Panc1 (cell line): ENCODE measurements at regions not wholly inside any gene's neighbourhood (a gene's known extent, or its start where the extent isn't known, plus 50 kb on each side); places are given as distances from the start of the nearest gene placed in this dataset.

Source experiments
- ATAC-seq: fragments of 200-7000 bp; cut with Tn5 transposase; 2 replicates; pipeline ENCODE4 v1.9.1; 2020; ENCODE audit warnings: mild to moderate bottlenecking, moderate library complexity
- BruUV-seq: library from RNA; stranded (reverse); fragments of 400-500 nt; replicated peaks from 2 replicates; lab custom pipeline; 2021; lab: Mats Ljungman, UMichigan
- CTCF ChIA-PET: fragments of 300-600 bp; sonication (Branson Sonifier 250); formaldehyde crosslinking; loops from one replicate; lab custom pipeline; 2022; ENCODE audit warnings: antibody characterized with exemption; lab: Charles Lee
- POLR2A ChIA-PET: fragments of 300-600 bp; sonication (Branson Sonifier 250); formaldehyde crosslinking; loops from one replicate; lab custom pipeline; 2022; ENCODE audit warnings: antibody characterized with exemption; lab: Charles Lee
- DNase-seq: peaks from one replicate; pipeline ENCODE4 v3.0.0-alpha.2; 2010; ENCODE audit warnings: low read depth, low spot score
- H3K27ac ChIP-seq: 2 replicates; pipeline ENCODE4 v1.5.1; 2011; ENCODE audit warnings: mild to moderate bottlenecking, low read length, inconsistent platforms
- H3K27me3 ChIP-seq: fragments of 200-500 bp; sonication (Bioruptor generic); 2 replicates; pipeline ENCODE4 v1.6.0; 2014; ENCODE audit warnings: low read length, inconsistent platforms; ENCODE audit not compliant: control insufficient read depth, insufficient read depth
- H3K36me3 ChIP-seq: fragments of 200-500 bp; sonication (Bioruptor generic); 2 replicates; pipeline ENCODE4 v1.5.1; 2014; ENCODE audit warnings: inconsistent platforms, mild to moderate bottlenecking, low read length, moderate library complexity; ENCODE audit not compliant: control insufficient read depth, insufficient read depth
- H3K4me1 ChIP-seq: 2 replicates; pipeline ENCODE4 v1.5.1; 2011; ENCODE audit warnings: inconsistent platforms, mild to moderate bottlenecking, low read length, moderate library complexity; ENCODE audit not compliant: control insufficient read depth, insufficient read depth
- H3K4me3 ChIP-seq, 2 experiments: 2 replicates each; pipeline ENCODE4 v1.5.1; 2011 to 2012; ENCODE audit warnings: low read depth in 2 of 2, low read length in 2 of 2, mild to moderate bottlenecking in 2 of 2, inconsistent platforms in 1 of 2, moderate library complexity in 1 of 2
- H3K9me3 ChIP-seq: fragments of 200-500 bp; sonication (Bioruptor generic); 2 replicates; pipeline ENCODE4 v1.5.1; 2014; ENCODE audit warnings: low read depth, mild to moderate bottlenecking, inconsistent platforms, low read length, moderate library complexity; ENCODE audit not compliant: control insufficient read depth, insufficient read depth
- POLR2AphosphoS5 ChIP-seq: IDR thresholded peaks from 2 replicates; pipeline ENCODE4 v1.6.1; 2012; ENCODE audit warnings: mild to moderate bottlenecking, low read depth, low read length, moderate library complexity
- SIN3A ChIP-seq: IDR thresholded peaks from 2 replicates; pipeline ENCODE4 v1.6.1; 2012; ENCODE audit warnings: low read depth, mild to moderate bottlenecking, low read length, moderate library complexity, borderline replicate concordance; ENCODE audit not compliant: insufficient read depth
- TCF7L2 ChIP-seq: IDR thresholded peaks from 2 replicates; pipeline ENCODE4 v1.6.1; 2011; ENCODE audit warnings: mild to moderate bottlenecking, low read depth, low read length, inconsistent platforms
- in situ Hi-C: cut with HindIII; loops from 2 replicates; pipeline ENCODE4 v1.10.0; 2016; ENCODE audit warnings: low sequenced_read_pairs, low pct_unique_long_range_greater_than_20kb
- intact Hi-C: fragments of 100-400 bp; cut with micrococcal nuclease; formaldehyde crosslinking; loops from one replicate; pipeline ENCODE4 v1.10.0; 2022; ENCODE audit not compliant: unreplicated experiment
- TF ChIP-seq, protein P1 (sequence below): fragments of 450-650 bp; IDR thresholded peaks from 2 replicates; pipeline ENCODE4 v1.5.1; 2017; ENCODE audit warnings: mild to moderate bottlenecking
- TF ChIP-seq, protein P2 (sequence below), 2 experiments: IDR thresholded peaks; 2 replicates each; pipeline ENCODE4 v1.6.1; 2011 to 2012; ENCODE audit warnings: low read depth in 2 of 2, control low read depth in 1 of 2, low read length in 1 of 2, mild to moderate bottlenecking in 1 of 2, moderate library complexity in 1 of 2; ENCODE audit not compliant: insufficient read depth in 1 of 2

DNA sequence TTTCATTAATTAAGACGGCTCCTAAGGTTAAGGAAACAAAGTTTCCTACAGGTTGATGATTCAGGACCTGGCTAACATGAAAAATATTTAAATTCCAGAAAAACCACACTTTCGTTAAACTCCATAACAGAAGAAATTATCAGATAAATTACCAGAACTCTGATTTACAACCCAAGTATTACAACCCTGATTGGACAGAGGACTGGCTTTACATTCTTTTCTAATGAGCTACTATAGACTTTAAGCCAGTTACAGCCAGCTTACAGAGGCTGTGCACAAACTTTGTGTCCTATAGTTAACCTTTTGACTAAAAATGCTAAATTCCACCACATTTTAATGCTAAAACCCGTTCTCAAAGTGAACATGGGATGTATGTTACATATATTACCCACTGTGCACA lies 458.6 kb downstream of the KCNJ3 start:
- Histone ChIP-seq H3K4me1 (no peaks in the 10 kb centered on the region), H3K27me3 (no peaks in the 10 kb centered on the region), H3K9me3 (no peaks in the 10 kb centered on the region; the same call in 1 of the 2 replicates), H3K36me3 (no peaks in the 10 kb centered on the region), H3K27ac (no peak overlapping the region), H3K4me3 (no peak overlapping the region)
- in situ Hi-C loops (no loop called here), intact Hi-C loops (no loop called here)
- DNase-seq (no peak), ATAC-seq (no peak)
- CTCF ChIA-PET, result no interaction called here
- POLR2A ChIA-PET, result no interaction called here
- TF ChIP-seq POLR2AphosphoS5 (no peak), TCF7L2 (no peak), SIN3A (no peak)
- TF ChIP-seq, protein P1, sequence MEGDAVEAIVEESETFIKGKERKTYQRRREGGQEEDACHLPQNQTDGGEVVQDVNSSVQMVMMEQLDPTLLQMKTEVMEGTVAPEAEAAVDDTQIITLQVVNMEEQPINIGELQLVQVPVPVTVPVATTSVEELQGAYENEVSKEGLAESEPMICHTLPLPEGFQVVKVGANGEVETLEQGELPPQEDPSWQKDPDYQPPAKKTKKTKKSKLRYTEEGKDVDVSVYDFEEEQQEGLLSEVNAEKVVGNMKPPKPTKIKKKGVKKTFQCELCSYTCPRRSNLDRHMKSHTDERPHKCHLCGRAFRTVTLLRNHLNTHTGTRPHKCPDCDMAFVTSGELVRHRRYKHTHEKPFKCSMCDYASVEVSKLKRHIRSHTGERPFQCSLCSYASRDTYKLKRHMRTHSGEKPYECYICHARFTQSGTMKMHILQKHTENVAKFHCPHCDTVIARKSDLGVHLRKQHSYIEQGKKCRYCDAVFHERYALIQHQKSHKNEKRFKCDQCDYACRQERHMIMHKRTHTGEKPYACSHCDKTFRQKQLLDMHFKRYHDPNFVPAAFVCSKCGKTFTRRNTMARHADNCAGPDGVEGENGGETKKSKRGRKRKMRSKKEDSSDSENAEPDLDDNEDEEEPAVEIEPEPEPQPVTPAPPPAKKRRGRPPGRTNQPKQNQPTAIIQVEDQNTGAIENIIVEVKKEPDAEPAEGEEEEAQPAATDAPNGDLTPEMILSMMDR, result no peak
- TF ChIP-seq, protein P2, sequence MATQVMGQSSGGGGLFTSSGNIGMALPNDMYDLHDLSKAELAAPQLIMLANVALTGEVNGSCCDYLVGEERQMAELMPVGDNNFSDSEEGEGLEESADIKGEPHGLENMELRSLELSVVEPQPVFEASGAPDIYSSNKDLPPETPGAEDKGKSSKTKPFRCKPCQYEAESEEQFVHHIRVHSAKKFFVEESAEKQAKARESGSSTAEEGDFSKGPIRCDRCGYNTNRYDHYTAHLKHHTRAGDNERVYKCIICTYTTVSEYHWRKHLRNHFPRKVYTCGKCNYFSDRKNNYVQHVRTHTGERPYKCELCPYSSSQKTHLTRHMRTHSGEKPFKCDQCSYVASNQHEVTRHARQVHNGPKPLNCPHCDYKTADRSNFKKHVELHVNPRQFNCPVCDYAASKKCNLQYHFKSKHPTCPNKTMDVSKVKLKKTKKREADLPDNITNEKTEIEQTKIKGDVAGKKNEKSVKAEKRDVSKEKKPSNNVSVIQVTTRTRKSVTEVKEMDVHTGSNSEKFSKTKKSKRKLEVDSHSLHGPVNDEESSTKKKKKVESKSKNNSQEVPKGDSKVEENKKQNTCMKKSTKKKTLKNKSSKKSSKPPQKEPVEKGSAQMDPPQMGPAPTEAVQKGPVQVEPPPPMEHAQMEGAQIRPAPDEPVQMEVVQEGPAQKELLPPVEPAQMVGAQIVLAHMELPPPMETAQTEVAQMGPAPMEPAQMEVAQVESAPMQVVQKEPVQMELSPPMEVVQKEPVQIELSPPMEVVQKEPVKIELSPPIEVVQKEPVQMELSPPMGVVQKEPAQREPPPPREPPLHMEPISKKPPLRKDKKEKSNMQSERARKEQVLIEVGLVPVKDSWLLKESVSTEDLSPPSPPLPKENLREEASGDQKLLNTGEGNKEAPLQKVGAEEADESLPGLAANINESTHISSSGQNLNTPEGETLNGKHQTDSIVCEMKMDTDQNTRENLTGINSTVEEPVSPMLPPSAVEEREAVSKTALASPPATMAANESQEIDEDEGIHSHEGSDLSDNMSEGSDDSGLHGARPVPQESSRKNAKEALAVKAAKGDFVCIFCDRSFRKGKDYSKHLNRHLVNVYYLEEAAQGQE (IDR thresholded peaks at IDR 0.05; ENCODE audit: insufficient read depth in 1 of 2, low read depth in 2 of 2, low read length in 1 of 2), result no peak
- BruUV-seq, result no TSS peak

DNA sequence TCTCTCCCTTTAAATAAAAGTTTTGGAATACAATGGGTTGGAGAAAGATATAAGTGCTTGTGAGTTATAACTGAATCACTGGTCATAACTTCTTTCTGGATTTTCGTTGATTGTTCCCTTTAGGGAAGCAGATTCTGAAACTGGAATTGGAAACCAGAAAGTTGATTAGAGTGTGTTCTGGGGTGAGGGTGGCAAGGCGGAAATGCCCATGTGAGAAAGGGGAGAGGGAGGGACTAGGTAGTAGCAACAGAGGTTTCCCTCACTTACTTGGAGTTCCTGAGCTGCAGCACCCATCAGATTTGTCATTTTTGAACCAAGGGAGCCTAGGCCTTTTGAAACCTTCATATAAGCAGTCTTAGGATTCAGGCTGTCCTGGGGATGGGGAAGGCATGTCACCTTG lies 453.4 kb downstream of the KCNJ3 start:
- CTCF ChIA-PET, result no interaction called here
- H3K27me3 ChIP-seq, result no peaks in the 10 kb centered on the region

More for the DNA sequence above, 453.4 kb downstream of the KCNJ3 start:
- Histone ChIP-seq H3K9me3 (no peaks in the 10 kb centered on the region; the same call in 1 of the 2 replicates), H3K4me3 (no peak overlapping the region), H3K27ac (no peak overlapping the region), H3K36me3 (no peaks in the 10 kb centered on the region), H3K4me1 (no peaks in the 10 kb centered on the region)
- no TSS peak for BruUV-seq
- no peak for ATAC-seq
- in situ Hi-C loops (no loop called here), intact Hi-C loops (no loop called here)
- DNase-seq, result no peak
- POLR2A ChIA-PET, result no interaction called here
- TF ChIP-seq, protein P1, result no peak
- no peak for TF ChIP-seq SIN3A
- no peak for TF ChIP-seq TCF7L2
- TF ChIP-seq, protein P2 (IDR thresholded peaks at IDR 0.05; ENCODE audit: insufficient read depth in 1 of 2, low read depth in 2 of 2, low read length in 1 of 2), result no peak
- TF ChIP-seq POLR2AphosphoS5, result no peak
